Endothelial cell (in vitro differentiated cells): ENCODE measurements at regions not wholly inside any gene's neighbourhood (a gene's known extent, or its start where the extent isn't known, plus 50 kb on each side); places are given as distances from the start of the nearest gene placed in this dataset.

Experiments used
- DNase-seq: peaks from one replicate; pipeline ENCODE4 v3.0.0; 2021; ENCODE audit warnings: low spot score
- H3K27ac Mint-ChIP-seq: one replicate; pipeline ENCODE4 v1.8.0; 2021; ENCODE audit warnings: mixed read lengths, inconsistent platforms; ENCODE audit not compliant: unreplicated experiment
- H3K27me3 Mint-ChIP-seq: one replicate; pipeline ENCODE4 v1.8.0; 2021; ENCODE audit warnings: mild to moderate bottlenecking, moderate library complexity, mixed read lengths, inconsistent platforms; ENCODE audit not compliant: unreplicated experiment
- H3K36me3 Mint-ChIP-seq: one replicate; pipeline ENCODE4 v1.8.0; 2021; ENCODE audit warnings: mild to moderate bottlenecking, low read depth, mixed read lengths, inconsistent platforms; ENCODE audit not compliant: unreplicated experiment
- H3K4me1 Mint-ChIP-seq: one replicate; pipeline ENCODE4 v1.8.0; 2021; ENCODE audit warnings: mild to moderate bottlenecking, mixed read lengths, inconsistent platforms; ENCODE audit not compliant: unreplicated experiment
- H3K4me3 Mint-ChIP-seq: one replicate; pipeline ENCODE4 v1.8.0; 2021; ENCODE audit warnings: mild to moderate bottlenecking, mixed read lengths, inconsistent platforms; ENCODE audit not compliant: unreplicated experiment
- H3K9me3 Mint-ChIP-seq: one replicate; pipeline ENCODE4 v1.8.0; 2021; ENCODE audit warnings: mixed read lengths, inconsistent platforms; ENCODE audit not compliant: unreplicated experiment
- CTCF ChIP-seq: fragments of 200-600 bp; sonication (generic); IDR thresholded peaks from one replicate; pipeline ENCODE4 v1.5.0; 2021; ENCODE audit warnings: antibody characterized with exemption; ENCODE audit not compliant: unreplicated experiment

- H3K4me3 Mint-ChIP-seq: no peak overlapping the region
- DNase-seq: no peak
- H3K9me3 Mint-ChIP-seq: no peaks in the 10 kb centered on the region
- H3K36me3 Mint-ChIP-seq: no peaks in the 10 kb centered on the region
- no peaks in the 10 kb centered on the region for H3K4me1 Mint-ChIP-seq
- H3K27ac Mint-ChIP-seq: no peak overlapping the region
- TF ChIP-seq CTCF: no peak
- peaks cover 3% of the 10 kb centered on the region for H3K27me3 Mint-ChIP-seq
Measured at GRCh38 chr7:45389073-45389872, 184.9 kb upstream of the ADCY1 start.

GRCh38 chr7:45390180-45390579 is 184.0 kb upstream of the ADCY1 start:
- Mint-ChIP-seq H3K4me1 (no peaks in the 10 kb centered on the region), H3K27me3 (peaks cover 3% of the 10 kb centered on the region), H3K4me3 (no peak overlapping the region), H3K27ac (no peak overlapping the region), H3K36me3 (no peaks in the 10 kb centered on the region), H3K9me3 (no peaks in the 10 kb centered on the region)
- TF ChIP-seq CTCF: no peak
- DNase-seq: no peak

- no peak overlapping the region for H3K4me3 Mint-ChIP-seq
- no peaks in the 10 kb centered on the region for H3K4me1 Mint-ChIP-seq
- no peak for DNase-seq
- no peaks in the 10 kb centered on the region for H3K9me3 Mint-ChIP-seq
- no peak overlapping the region for H3K27ac Mint-ChIP-seq
- H3K36me3 Mint-ChIP-seq: no peaks in the 10 kb centered on the region
- peaks cover 3% of the 10 kb centered on the region for H3K27me3 Mint-ChIP-seq
- no peak for TF ChIP-seq CTCF
Measured at GRCh38 chr7:45390731-45391130, 183.4 kb upstream of the ADCY1 start.

- H3K27ac Mint-ChIP-seq: no peak overlapping the region
- no peaks in the 10 kb centered on the region for H3K4me1 Mint-ChIP-seq
- no peaks in the 10 kb centered on the region for H3K36me3 Mint-ChIP-seq
- H3K4me3 Mint-ChIP-seq: no peak overlapping the region
- DNase-seq: no peak
- TF ChIP-seq CTCF: no peak
- peaks cover 5% of the 10 kb centered on the region for H3K27me3 Mint-ChIP-seq
- H3K9me3 Mint-ChIP-seq: no peaks in the 10 kb centered on the region
Measured at GRCh38 chr7:45391618-45392451, 182.3 kb upstream of the ADCY1 start.
